NCI-H1417 treated with DMSO at 0.1 percent for 48 hours (cell line): ENCODE measurements at regions not wholly inside any gene's neighbourhood (a gene's known extent, or its start where the extent isn't known, plus 50 kb on each side); places are given as distances from the start of the nearest gene placed in this dataset.

Source experiments
- DNase-seq: peaks from one replicate; lab custom pipeline; 2025; lab: John Stamatoyannopoulos, UW

DNA sequence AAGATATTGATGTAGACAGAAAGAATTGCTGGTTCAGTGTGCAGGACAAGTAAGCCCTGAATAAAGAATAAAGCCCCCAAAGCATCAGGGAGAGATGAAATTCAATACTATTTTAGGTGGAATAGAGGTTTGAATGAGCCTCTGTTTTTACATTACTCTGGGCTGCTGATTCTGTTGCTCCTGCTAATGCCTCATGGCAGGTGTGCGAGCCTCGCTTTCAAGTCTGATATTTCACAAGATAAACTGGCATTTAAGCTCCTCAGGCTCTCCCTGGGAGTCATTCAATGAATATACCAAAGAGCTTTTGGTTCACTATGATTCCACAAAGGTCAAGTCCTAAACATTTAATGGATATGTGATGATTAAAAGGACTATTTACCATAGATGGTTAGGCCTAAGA lies 601.0 kb upstream of the SLC39A10 start:
- DNase-seq: no peak

DNA sequence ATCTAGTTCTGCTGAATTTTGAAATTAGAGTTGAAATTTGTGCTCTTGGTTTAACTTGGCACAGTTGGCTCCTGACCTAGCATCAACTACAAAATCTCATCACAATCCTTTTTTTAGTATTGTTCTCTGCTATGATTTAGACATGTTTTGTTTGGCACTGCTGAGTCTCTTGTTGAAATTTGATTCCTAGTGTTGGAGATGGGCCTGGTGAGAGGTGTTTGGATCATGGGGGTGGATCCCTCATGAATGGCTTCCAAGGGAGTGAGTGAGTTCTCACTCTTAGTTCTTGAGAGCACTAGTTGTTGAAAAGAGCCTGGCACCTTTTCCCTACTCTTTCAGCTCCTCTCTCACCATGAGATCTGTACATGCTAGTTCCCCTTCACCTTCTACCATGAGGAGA lies 605.6 kb upstream of the SLC39A10 start:
- DNase-seq: no peak

- DNase-seq: no peak
These were observed 607.5 kb upstream of the SLC39A10 start for GRCh38 chr2:195049372-195050031.

- no peak for DNase-seq
These were observed 609.1 kb upstream of the SLC39A10 start for GRCh38 chr2:195047955-195048354.

GRCh38 chr2:195044801-195045200 lies 612.2 kb upstream of the SLC39A10 start:
- DNase-seq: no peak

GRCh38 chr2:195038153-195038552 lies 618.9 kb upstream of the SLC39A10 start:
- DNase-seq: no peak

DNA sequence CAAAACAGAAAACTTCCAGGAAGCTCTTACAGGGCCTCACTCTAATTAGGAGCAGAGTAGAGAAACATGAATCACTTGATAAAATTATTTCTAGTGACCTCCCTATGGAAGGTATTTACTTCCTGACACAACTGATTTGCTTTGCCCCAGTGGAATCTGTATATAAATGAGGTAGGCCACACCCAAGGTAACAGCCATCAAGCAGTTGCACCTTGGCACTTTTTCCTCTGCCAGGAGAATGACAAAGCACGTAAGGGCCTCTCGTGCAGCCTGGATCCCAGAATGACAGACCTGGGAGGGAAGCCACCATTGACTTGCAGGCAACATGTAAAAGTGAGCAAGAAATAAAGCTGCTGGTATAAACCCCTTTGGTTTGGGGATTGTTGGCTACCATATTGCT lies 620.0 kb upstream of the SLC39A10 start:
- no peak for DNase-seq

- DNase-seq: no peak
These were observed 625.6 kb upstream of the SLC39A10 start for GRCh38 chr2:195031411-195031810.

DNA sequence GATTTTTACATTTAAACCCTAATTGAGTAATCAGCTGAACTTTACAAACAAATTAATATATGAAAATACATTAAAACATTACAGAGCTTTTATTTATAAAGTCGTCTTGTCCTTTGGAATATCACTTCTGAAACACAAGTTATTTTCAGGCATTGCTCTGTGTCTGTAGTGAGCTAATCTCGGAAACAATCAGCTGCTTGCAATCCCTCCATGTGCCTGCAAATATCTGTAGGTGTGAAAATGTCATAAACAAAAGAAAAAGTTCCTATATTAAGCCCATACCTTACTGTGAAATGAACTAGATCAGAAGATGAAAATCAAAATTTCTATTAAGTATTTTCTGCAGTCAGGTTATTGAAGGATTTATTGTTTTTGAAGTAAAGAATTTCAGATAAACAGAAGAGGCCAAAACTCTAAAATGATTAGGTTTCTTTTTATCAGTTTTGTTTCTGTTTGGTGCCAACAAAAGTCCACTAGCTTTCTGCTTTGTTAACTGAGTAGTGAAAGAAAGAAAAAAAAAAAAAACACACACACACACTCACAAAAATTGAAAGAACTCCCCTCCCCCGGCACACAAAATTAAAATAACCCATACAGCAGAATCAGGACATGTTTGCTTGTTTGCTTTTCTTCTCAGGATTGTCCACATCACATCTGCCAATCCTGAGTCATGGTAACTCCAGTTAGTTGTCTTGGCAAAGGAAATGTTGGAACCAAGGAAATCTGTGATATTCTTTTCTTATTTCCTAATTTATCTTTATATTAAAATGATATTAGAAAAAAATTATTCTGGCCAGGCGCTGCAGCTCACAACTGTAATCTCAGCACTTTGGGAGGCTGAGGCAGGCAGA lies 627.0 kb upstream of the SLC39A10 start:
- no peak for DNase-seq

DNA sequence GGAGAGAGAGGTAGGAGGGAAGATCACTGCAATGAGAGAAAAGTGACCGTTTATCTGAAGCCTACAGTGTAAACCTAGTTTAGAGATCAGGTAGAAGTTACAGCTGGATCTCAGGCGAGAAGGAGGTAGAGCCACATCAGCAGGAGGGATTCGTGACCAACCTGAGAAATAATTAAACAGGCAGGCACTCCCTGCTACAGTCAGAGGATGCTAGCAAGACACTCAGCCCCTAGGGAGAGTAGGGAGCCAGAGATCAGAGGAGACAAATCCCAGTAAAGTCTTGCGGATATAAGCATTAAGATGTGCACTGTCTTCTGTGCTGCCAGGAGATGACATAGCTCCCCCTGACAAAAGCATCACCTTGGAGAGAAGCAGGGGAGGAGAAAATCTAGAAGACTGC lies 629.1 kb upstream of the SLC39A10 start:
- no peak for DNase-seq

GRCh38 chr2:195026261-195026660 lies 630.8 kb upstream of the SLC39A10 start:
- no peak for DNase-seq

- no peak for DNase-seq
These were observed 634.6 kb upstream of the SLC39A10 start for GRCh38 chr2:195022508-195022830.

DNA sequence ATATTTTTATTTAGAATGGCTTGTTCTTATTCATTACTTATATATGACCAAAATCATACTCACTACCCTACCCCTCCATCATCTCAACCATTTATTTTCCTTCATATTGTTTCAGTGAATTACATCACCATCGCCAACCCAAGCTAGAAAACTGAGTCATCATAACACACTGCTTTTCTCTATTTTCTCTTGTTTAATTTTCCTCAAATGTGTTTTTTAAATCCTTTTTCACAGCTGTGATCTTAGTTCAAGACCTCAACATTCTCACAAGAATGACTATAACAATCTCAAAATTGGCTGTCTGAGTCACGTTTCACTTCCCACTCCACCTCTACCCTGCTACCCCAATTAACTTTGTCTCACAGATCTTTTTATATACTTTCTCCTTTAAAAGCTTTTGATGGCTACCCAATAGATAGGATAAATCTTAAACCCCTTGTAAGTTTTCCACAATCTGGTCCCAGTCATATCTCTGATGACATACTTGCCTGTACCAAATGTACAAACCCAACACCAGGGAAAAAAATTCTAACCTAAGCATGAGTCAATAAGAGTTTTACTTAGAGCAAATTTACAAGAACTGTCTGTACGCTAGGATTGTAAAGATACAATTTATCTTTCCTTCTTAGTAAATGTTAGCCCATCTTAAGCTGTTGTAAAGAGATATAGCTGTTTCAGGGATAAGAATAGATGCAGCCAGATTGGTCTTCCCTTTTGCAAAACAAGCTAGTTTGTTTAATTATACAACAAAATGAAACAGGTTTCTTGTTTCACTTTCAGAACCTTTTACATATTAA lies 635.1 kb upstream of the SLC39A10 start:
- DNase-seq: no peak

GRCh38 chr2:195018462-195018861 lies 638.6 kb upstream of the SLC39A10 start:
- no peak for DNase-seq

DNA sequence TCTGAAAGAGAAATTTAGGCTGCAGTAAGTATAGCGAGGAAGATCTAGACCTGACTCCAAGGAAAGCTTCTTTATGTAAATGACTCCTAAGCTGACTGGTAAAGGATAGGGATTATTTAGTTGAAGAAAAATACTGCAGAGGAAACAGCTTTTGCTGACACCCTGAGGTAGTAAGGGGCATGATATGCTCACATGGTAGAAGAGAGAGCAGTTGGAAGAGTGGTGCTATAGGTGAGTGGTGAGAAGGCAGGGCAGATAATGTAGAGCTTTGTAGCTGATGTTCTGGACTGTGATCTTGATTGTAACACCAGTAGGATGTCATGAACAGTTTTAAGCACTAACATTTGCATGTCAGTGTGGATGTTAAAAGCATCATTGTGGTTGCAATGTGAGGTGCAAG lies 639.1 kb upstream of the SLC39A10 start:
- DNase-seq: no peak

GRCh38 chr2:195016841-195017240 lies 640.2 kb upstream of the SLC39A10 start:
- no peak for DNase-seq

GRCh38 chr2:195009202-195009601 lies 647.8 kb upstream of the SLC39A10 start:
- no peak for DNase-seq

- DNase-seq: no peak
These were observed 650.2 kb upstream of the SLC39A10 start for GRCh38 chr2:195006856-195007255.

DNA sequence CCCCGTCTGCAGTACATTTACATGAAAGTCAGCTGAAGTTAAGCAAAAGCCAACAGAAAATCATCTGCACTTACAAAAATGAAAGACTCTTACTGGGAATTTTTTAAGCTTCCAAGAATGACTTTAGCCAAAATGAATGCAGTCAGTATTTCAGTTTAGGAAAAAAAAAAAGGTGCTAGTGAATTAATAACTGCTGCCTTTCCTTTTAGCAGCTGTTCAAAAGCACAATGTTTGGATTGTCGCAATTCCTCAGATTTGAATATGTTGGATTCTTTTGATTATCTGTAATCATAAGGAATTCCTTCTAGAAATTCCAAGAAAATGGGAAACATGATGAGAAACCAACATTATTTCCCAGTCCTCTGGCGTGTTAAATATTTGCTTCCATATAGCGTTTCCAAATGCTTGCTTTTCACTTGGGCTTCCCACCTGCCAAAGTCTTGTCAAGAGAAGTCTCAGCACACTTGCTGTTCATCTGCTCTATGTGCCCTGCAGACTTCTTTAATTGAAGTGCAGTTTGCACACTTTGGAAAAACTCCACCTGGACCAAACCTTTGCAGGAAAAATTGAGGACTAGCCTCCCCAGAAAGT lies 653.0 kb upstream of the SLC39A10 start:
- DNase-seq: no peak

- DNase-seq: no peak
These were observed 655.1 kb upstream of the SLC39A10 start for GRCh38 chr2:195001924-195002323.

DNA sequence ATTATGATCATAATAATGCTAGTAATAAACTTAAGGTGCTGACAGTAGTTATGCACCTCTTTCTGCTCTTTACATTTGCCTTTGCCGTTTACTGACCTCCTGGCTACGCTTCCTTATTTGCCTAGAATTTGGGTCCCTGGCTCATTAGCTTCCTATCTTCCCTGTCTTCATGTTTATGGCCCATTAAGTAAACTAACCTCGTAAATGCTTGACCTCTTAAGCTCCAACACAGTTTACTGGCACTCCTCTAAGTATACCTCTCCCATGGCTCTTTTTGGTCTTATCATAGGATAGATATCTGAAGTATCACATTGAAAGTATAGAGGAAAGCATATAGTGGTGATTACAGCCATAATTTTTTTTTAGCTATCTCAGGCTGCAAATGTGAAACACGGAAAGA lies 657.3 kb upstream of the SLC39A10 start:
- no peak for DNase-seq

- DNase-seq: no peak
These were observed 664.4 kb upstream of the SLC39A10 start for GRCh38 chr2:194992648-194993047.

GRCh38 chr2:194985258-194985657 lies 671.8 kb upstream of the SLC39A10 start:
- DNase-seq: no peak
